SK-N-SH (cell line): ENCODE measurements at regions not wholly inside any gene's neighbourhood (a gene's known extent, or its start where the extent isn't known, plus 50 kb on each side); places are given as distances from the start of the nearest gene placed in this dataset.
"Not testable (repeated sequence)": the region's sequence is repeated elsewhere in the genome, so short reads cannot be mapped to it uniquely, and the experiment has no call there.

ENCODE experiments used
- CTCF ChIA-PET: fragments of 300-600, 350-600 bp; formaldehyde crosslinking; extraction: SDS; loops from one replicate; lab custom pipeline; 2021; lab: Yijun Ruan, JAX
- POLR2A ChIA-PET: fragments of 350-600 bp; sonication (Branson Sonifier 250); formaldehyde crosslinking; extraction: SDS; loops from one replicate; lab custom pipeline; 2020; ENCODE audit warnings: antibody characterized with exemption, inconsistent platforms; lab: Yijun Ruan, JAX
- DNase-seq: peaks from one replicate; pipeline ENCODE4 v3.0.0; 2012
- H2AFZ ChIP-seq: fragments of 200-600 bp; sonication (generic); 2 replicates; pipeline ENCODE4 v1.8.1; 2016; ENCODE audit warnings: antibody characterized with exemption, mild to moderate bottlenecking, low read depth
- H3F3A ChIP-seq: fragments of 200-600 bp; sonication (generic); replicated peaks from 2 replicates; pipeline ENCODE3; 2016; ENCODE audit warnings: antibody characterized with exemption, mild to moderate bottlenecking; ENCODE audit not compliant: insufficient read depth
- H3K27ac ChIP-seq, 2 experiments: fragments of 200-500 bp in 1 of 2; fragments of 200-600 bp in 1 of 2; sonication (Bioruptor generic) in 1 of 2; sonication (generic), shearing (Covaris generic) in 1 of 2; 2 replicates each; pipeline versions ENCODE4 v1.5.1 to v1.6.1; 2014 to 2016; ENCODE audit warnings: low read depth in 2 of 2, inconsistent platforms in 1 of 2, low read length in 1 of 2, mild to moderate bottlenecking in 1 of 2, mixed read lengths in 1 of 2
- H3K27me3 ChIP-seq: fragments of 200-600 bp; sonication (generic), shearing (Covaris generic); 2 replicates; pipeline ENCODE4 v1.6.1; 2016; ENCODE audit warnings: mixed run types; ENCODE audit not compliant: insufficient read depth
- H3K36me3 ChIP-seq, 2 experiments: fragments of 200-500 bp in 1 of 2; fragments of 200-600 bp in 1 of 2; sonication (Bioruptor generic) in 1 of 2; sonication (generic) in 1 of 2; replicated peaks in 1 of 2; 2 replicates each; pipeline versions ENCODE3 to v1.5.1; 2014 to 2016; ENCODE audit warnings: low read length in 1 of 2, mild to moderate bottlenecking in 1 of 2; ENCODE audit not compliant: insufficient read depth in 2 of 2, control insufficient read depth in 1 of 2
- H3K4me1 ChIP-seq, 2 experiments: fragments of 200-500 bp in 1 of 2; fragments of 200-600 bp in 1 of 2; sonication (Bioruptor generic) in 1 of 2; sonication (generic), shearing (Covaris generic) in 1 of 2; 2 replicates each; pipeline versions ENCODE4 v1.5.1 to v1.6.1; 2014 to 2016; ENCODE audit warnings: low read depth in 1 of 2, low read length in 1 of 2, mixed run types in 1 of 2; ENCODE audit not compliant: insufficient read depth in 2 of 2, control insufficient read depth in 1 of 2
- H3K4me2 ChIP-seq: fragments of 200-600 bp; sonication (generic), shearing (Covaris generic); 2 replicates; pipeline ENCODE4 v1.6.1; 2017; ENCODE audit warnings: mixed run types
- H3K4me3 ChIP-seq, 2 experiments: fragments of 200-500 bp in 1 of 2; fragments of 200-600 bp in 1 of 2; sonication (Bioruptor generic) in 1 of 2; sonication (generic), shearing (Covaris generic) in 1 of 2; 2 replicates each; pipeline versions ENCODE4 v1.5.1 to v1.8.1; 2014 to 2016; ENCODE audit warnings: low read depth in 2 of 2, inconsistent platforms in 1 of 2, low read length in 1 of 2, mild to moderate bottlenecking in 1 of 2, mixed read lengths in 1 of 2, moderate library complexity in 1 of 2
- H3K79me2 ChIP-seq: fragments of 200-600 bp; sonication (generic); 2 replicates; pipeline ENCODE4 v1.8.1; 2017; ENCODE audit warnings: mild to moderate bottlenecking; ENCODE audit not compliant: insufficient read depth
- H3K9ac ChIP-seq: fragments of 200-600 bp; sonication (generic); 2 replicates; pipeline ENCODE4 v1.6.1; 2017; ENCODE audit warnings: mixed run types
- H3K9me2 ChIP-seq: fragments of 200-600 bp; sonication (generic); 2 replicates; pipeline ENCODE4 v1.6.1; 2017; ENCODE audit warnings: mixed run types
- H3K9me3 ChIP-seq: fragments of 200-600 bp; sonication (generic); 2 replicates; pipeline ENCODE4 v1.6.1; 2017; ENCODE audit warnings: mixed run types, mild to moderate bottlenecking, moderate library complexity
- H4K20me1 ChIP-seq: fragments of 200-600 bp; sonication (generic); 2 replicates; pipeline ENCODE4 v1.6.1; 2017; ENCODE audit warnings: mild to moderate bottlenecking, mixed run types; ENCODE audit not compliant: insufficient read depth
- EZH2phosphoT487 ChIP-seq: fragments of 200-600 bp; sonication (generic); IDR thresholded peaks from 2 replicates; pipeline ENCODE4 v1.6.1; 2017; ENCODE audit warnings: low read depth, mixed run types, mild to moderate bottlenecking, antibody characterized with exemption, moderate library complexity, borderline replicate concordance
- MEF2A ChIP-seq: IDR thresholded peaks from 2 replicates; pipeline ENCODE4 v1.4.0; 2012; ENCODE audit warnings: low read depth, borderline replicate concordance
- NRF1 ChIP-seq: IDR thresholded peaks from 2 replicates; pipeline ENCODE4 v1.6.1; 2012; ENCODE audit warnings: low read depth, mild to moderate bottlenecking, low read length
- PBX3 ChIP-seq: IDR thresholded peaks from 2 replicates; pipeline ENCODE4; 2012
- RAD21 ChIP-seq: IDR thresholded peaks from 2 replicates; pipeline ENCODE4 v1.6.1; 2012; ENCODE audit warnings: mild to moderate bottlenecking, low read length
- RFX5 ChIP-seq: IDR thresholded peaks from 2 replicates; pipeline ENCODE4 v1.6.1; 2012; ENCODE audit warnings: mild to moderate bottlenecking, improper control_type of control experiment, low read length
- RXRA ChIP-seq: IDR thresholded peaks from 2 replicates; pipeline ENCODE4 v1.4.0; 2012; ENCODE audit warnings: low read depth, mild to moderate bottlenecking, borderline replicate concordance
- TEAD4 ChIP-seq: IDR thresholded peaks from 2 replicates; pipeline ENCODE4 v1.4.0; 2012; ENCODE audit warnings: mild to moderate bottlenecking, borderline replicate concordance; ENCODE audit not compliant: insufficient read depth
- WGBS: methylation state at CpG from one replicate; pipeline ENCODE4 v1.1.6; 2017; ENCODE audit warnings: low lambda C conversion rate; 5-methylcytosine and 5-hydroxymethylcytosine counted together
- TF ChIP-seq, protein P1 (sequence below): IDR thresholded peaks from 2 replicates; pipeline ENCODE4 v1.4.0; 2012; ENCODE audit warnings: low read depth
- TF ChIP-seq, protein P2 (sequence below): fragments of 200-600 bp; sonication (generic); IDR thresholded peaks from 2 replicates; pipeline ENCODE4 v1.6.1; 2017; ENCODE audit warnings: antibody characterized with exemption, mild to moderate bottlenecking, moderate library complexity

DNA sequence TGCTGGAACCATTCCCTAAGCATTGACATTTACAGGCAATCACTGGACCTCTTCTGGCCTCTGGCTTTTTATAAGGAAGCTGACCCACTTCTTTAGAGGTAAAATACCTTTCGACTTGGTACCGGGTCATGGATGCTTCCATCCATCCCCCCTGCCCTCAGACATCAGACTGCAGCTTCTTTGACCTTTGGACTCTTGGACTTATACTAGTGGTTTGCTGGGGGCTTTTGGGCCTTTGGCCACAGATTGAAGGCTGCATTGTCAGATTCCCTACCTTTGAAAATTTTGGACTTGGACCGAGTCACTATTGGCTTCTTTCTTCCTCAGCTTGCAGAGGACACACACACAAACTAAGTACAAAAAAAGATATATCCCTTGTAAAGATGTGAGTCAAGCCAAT lies 86.1 kb downstream of the TTC6 start:
- no peak overlapping the region for H3K9ac ChIP-seq
- H3K4me1 ChIP-seq = no peaks in the 10 kb centered on the region
- no peak overlapping the region for H3K27ac ChIP-seq
- DNase-seq = no peak
- 10% methylated on average over 3 of the region's 3 CpGs for WGBS
- H2AFZ ChIP-seq = no peak overlapping the region
- H3K79me2 ChIP-seq = no peaks in the 10 kb centered on the region
- CTCF ChIA-PET = no interaction called here
- no peak overlapping the region for H3K4me2 ChIP-seq
- no peaks in the 10 kb centered on the region for H3F3A ChIP-seq
- POLR2A ChIA-PET = no interaction called here
- no peaks in the 10 kb centered on the region for H4K20me1 ChIP-seq
- TF ChIP-seq RXRA (no peak), NRF1 (no peak), RFX5 (no peak), PBX3 (no peak), TEAD4 (no peak), EZH2phosphoT487 (no peak), RAD21 (no peak), MEF2A (no peak)
- TF ChIP-seq, protein P1, sequence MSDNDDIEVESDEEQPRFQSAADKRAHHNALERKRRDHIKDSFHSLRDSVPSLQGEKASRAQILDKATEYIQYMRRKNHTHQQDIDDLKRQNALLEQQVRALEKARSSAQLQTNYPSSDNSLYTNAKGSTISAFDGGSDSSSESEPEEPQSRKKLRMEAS = no peak
- TF ChIP-seq, protein P2, sequence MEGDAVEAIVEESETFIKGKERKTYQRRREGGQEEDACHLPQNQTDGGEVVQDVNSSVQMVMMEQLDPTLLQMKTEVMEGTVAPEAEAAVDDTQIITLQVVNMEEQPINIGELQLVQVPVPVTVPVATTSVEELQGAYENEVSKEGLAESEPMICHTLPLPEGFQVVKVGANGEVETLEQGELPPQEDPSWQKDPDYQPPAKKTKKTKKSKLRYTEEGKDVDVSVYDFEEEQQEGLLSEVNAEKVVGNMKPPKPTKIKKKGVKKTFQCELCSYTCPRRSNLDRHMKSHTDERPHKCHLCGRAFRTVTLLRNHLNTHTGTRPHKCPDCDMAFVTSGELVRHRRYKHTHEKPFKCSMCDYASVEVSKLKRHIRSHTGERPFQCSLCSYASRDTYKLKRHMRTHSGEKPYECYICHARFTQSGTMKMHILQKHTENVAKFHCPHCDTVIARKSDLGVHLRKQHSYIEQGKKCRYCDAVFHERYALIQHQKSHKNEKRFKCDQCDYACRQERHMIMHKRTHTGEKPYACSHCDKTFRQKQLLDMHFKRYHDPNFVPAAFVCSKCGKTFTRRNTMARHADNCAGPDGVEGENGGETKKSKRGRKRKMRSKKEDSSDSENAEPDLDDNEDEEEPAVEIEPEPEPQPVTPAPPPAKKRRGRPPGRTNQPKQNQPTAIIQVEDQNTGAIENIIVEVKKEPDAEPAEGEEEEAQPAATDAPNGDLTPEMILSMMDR = no peak
- H3K9me2 ChIP-seq = no peaks in the 10 kb centered on the region
- no peaks in the 10 kb centered on the region for H3K27me3 ChIP-seq
- H3K9me3 ChIP-seq = no peaks in the 10 kb centered on the region
- no peaks in the 10 kb centered on the region for H3K36me3 ChIP-seq
- H3K4me3 ChIP-seq = no peak overlapping the region

DNA sequence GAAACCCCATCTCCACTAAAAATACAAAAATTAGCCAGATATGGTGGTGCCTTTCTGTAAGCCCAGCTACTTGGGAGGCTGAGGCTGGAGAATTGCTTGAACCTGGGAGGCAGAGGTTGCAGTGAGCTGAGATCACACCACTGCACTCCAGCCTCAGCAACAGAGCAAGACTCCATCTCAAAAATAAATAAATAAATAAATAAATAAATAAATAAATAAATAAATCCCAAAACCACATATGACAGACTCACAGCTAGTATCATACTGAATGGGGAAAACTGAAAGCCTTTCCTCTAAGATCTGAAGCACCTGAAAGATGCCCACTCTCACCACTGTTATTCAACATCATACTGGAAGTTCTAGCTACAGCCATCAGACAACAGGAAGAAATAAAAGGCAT lies 97.3 kb downstream of the TTC6 start:
- H2AFZ ChIP-seq, H4K20me1 ChIP-seq, H3F3A ChIP-seq, H3K9ac ChIP-seq, H3K27me3 ChIP-seq, H3K36me3 ChIP-seq, H3K9me3 ChIP-seq, H3K4me1 ChIP-seq, H3K27ac ChIP-seq, DNase-seq, H3K4me3 ChIP-seq, CTCF ChIA-PET, H3K79me2 ChIP-seq, H3K9me2 ChIP-seq, H3K4me2 ChIP-seq, POLR2A ChIA-PET: not testable (repeated sequence)

DNA sequence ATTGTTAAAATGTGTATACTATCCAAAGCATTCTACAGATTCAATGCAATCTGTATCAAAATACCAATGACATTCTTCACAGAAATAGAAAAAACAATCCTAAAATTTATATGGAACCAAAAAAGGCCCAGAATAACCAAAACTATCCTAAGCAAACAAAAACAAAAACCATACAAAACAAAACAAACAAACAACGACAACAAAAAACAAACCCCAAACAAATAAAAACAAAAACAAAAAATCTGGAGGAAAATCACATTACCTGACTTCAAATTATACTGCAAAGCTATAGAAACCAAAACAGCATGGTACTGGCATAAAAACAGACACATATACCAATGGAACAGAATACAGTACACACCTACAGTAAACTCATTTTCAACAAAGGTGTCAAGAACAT lies 98.0 kb downstream of the TTC6 start:
- H3F3A ChIP-seq, DNase-seq, H3K4me3 ChIP-seq, H3K9ac ChIP-seq, H3K27me3 ChIP-seq, CTCF ChIA-PET, H3K9me2 ChIP-seq, H3K4me2 ChIP-seq, H3K4me1 ChIP-seq, POLR2A ChIA-PET, H3K36me3 ChIP-seq, H3K79me2 ChIP-seq, H3K9me3 ChIP-seq, H3K27ac ChIP-seq, H2AFZ ChIP-seq, H4K20me1 ChIP-seq: not testable (repeated sequence)
- WGBS = 0% methylated on average over 1 of the region's 1 CpG
